A673 (cell line): ENCODE measurements at regions not wholly inside any gene's neighbourhood (a gene's known extent, or its start where the extent isn't known, plus 50 kb on each side); places are given as distances from the start of the nearest gene placed in this dataset.

Source experiments
- EZH2 ChIP-seq: fragments of 200-600 bp; sonication (generic); IDR thresholded peaks from 2 replicates; pipeline ENCODE4 v1.6.1; 2017; ENCODE audit warnings: borderline replicate concordance, low read depth, mild to moderate bottlenecking, mixed read lengths, antibody characterized with exemption, low read length; ENCODE audit not compliant: poor library complexity, severe bottlenecking
- TF ChIP-seq, protein P1 (sequence below): fragments of 300-800, 200-600 bp; sonication (generic); conservative IDR thresholded peaks from 2 replicates; pipeline ENCODE4 v1.5.1; 2017; ENCODE audit warnings: low read depth, mild to moderate bottlenecking, antibody characterized with exemption, low read length, moderate library complexity, mixed read lengths

- TF ChIP-seq, protein P1, sequence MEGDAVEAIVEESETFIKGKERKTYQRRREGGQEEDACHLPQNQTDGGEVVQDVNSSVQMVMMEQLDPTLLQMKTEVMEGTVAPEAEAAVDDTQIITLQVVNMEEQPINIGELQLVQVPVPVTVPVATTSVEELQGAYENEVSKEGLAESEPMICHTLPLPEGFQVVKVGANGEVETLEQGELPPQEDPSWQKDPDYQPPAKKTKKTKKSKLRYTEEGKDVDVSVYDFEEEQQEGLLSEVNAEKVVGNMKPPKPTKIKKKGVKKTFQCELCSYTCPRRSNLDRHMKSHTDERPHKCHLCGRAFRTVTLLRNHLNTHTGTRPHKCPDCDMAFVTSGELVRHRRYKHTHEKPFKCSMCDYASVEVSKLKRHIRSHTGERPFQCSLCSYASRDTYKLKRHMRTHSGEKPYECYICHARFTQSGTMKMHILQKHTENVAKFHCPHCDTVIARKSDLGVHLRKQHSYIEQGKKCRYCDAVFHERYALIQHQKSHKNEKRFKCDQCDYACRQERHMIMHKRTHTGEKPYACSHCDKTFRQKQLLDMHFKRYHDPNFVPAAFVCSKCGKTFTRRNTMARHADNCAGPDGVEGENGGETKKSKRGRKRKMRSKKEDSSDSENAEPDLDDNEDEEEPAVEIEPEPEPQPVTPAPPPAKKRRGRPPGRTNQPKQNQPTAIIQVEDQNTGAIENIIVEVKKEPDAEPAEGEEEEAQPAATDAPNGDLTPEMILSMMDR: no peak
- TF ChIP-seq EZH2: no peak
Measured at GRCh38 chr18:41297740-41298139, 657.3 kb upstream of the PIK3C3 start.
